HEK293T (cell line): ENCODE measurements at regions not wholly inside any gene's neighbourhood (a gene's known extent, or its start where the extent isn't known, plus 50 kb on each side); places are given as distances from the start of the nearest gene placed in this dataset.
"Not testable (repeated sequence)": the region's sequence is repeated elsewhere in the genome, so short reads cannot be mapped to it uniquely, and the experiment has no call there.

Experiments used
- CTCF ChIA-PET: fragments of 350-600 bp; formaldehyde crosslinking; extraction: SDS; loops from one replicate; lab custom pipeline; 2021; ENCODE audit warnings: antibody characterized with exemption, inconsistent platforms; lab: Yijun Ruan, JAX
- POLR2A ChIA-PET: fragments of 350-600 bp; formaldehyde crosslinking; extraction: SDS; loops from one replicate; lab custom pipeline; 2020; ENCODE audit warnings: antibody characterized with exemption, inconsistent platforms; lab: Yijun Ruan, JAX
- DNase-seq: peaks from one replicate; pipeline ENCODE4 v3.0.0; 2012; ENCODE audit warnings: mixed read lengths; ENCODE audit errors: extremely low spot score
- ARNT ChIP-seq: fragments of 450-650 bp; IDR thresholded peaks from 2 replicates; pipeline ENCODE4 v1.6.1; 2017; ENCODE audit warnings: mild to moderate bottlenecking
- BHLHE40 ChIP-seq: fragments of 450-650 bp; IDR thresholded peaks from 2 replicates; pipeline ENCODE4 v1.6.1; 2016; ENCODE audit warnings: mild to moderate bottlenecking, moderate library complexity, borderline replicate concordance
- CTBP1 ChIP-seq: fragments of 450-650 bp; IDR thresholded peaks from 2 replicates; pipeline ENCODE4 v1.6.1; 2016; ENCODE audit warnings: borderline replicate concordance
- ELF4 ChIP-seq: fragments of 450-650 bp; IDR thresholded peaks from 2 replicates; pipeline ENCODE4 v1.6.1; 2017; ENCODE audit warnings: antibody characterized with exemption
- FOXA1 ChIP-seq: fragments of 450-650 bp; IDR thresholded peaks from 2 replicates; pipeline ENCODE4 v1.6.1; 2016; ENCODE audit warnings: mild to moderate bottlenecking
- FOXK2 ChIP-seq: fragments of 450-650 bp; IDR thresholded peaks from 2 replicates; pipeline ENCODE4 v1.6.1; 2016; ENCODE audit warnings: mild to moderate bottlenecking
- FOXM1 ChIP-seq: fragments of 450-650 bp; IDR thresholded peaks from 2 replicates; pipeline ENCODE4 v1.6.1; 2017; ENCODE audit warnings: mild to moderate bottlenecking, borderline replicate concordance
- HDGF ChIP-seq: fragments of 450-650 bp; IDR thresholded peaks from 2 replicates; pipeline ENCODE4 v1.6.1; 2017; ENCODE audit warnings: antibody characterized with exemption, borderline replicate concordance
- L3MBTL2 ChIP-seq: fragments of 450-650 bp; conservative IDR thresholded peaks from 2 replicates; pipeline ENCODE4 v1.6.1; 2016; ENCODE audit warnings: mild to moderate bottlenecking
- LEF1 ChIP-seq: fragments of 450-650 bp; IDR thresholded peaks from 2 replicates; pipeline ENCODE4 v1.6.1; 2017; ENCODE audit warnings: mild to moderate bottlenecking, borderline replicate concordance
- NFRKB ChIP-seq: fragments of 450-650 bp; IDR thresholded peaks from 2 replicates; pipeline ENCODE4 v1.6.1; 2016; ENCODE audit warnings: mild to moderate bottlenecking, moderate library complexity
- PKNOX1 ChIP-seq: fragments of 450-650 bp; IDR thresholded peaks from 2 replicates; pipeline ENCODE4 v1.6.1; 2016
- SP1 ChIP-seq: fragments of 450-650 bp; IDR thresholded peaks from 2 replicates; pipeline ENCODE4 v1.6.1; 2017
- SUZ12 ChIP-seq: fragments of 450-650 bp; IDR thresholded peaks from 2 replicates; pipeline ENCODE4 v1.6.1; 2016; ENCODE audit warnings: mild to moderate bottlenecking
- TARDBP ChIP-seq: fragments of 450-650 bp; IDR thresholded peaks from 2 replicates; pipeline ENCODE4 v1.6.1; 2016
- ZNF384 ChIP-seq: fragments of 450-650 bp; IDR thresholded peaks from 2 replicates; pipeline ENCODE4 v1.6.1; 2016

- DNase-seq = no peak
- TF ChIP-seq FOXA1 (no peak), ARNT (no peak), BHLHE40 (no peak), ELF4 (no peak), PKNOX1 (no peak)
- ChIA-PET CTCF (no interaction called here), POLR2A (no interaction called here)
These were observed 110.1 kb downstream of the PJA1 start for GRCh38 chrX:69055193-69055592.

GRCh38 chrX:69054497-69054896 lies 110.8 kb downstream of the PJA1 start:
- POLR2A ChIA-PET, CTCF ChIA-PET, DNase-seq: not testable (repeated sequence)

- ChIA-PET CTCF (no interaction called here), POLR2A (interaction anchor here (0.7 kb wide), 1 partner anchor 11 kb away, joined by 3 read pairs; no protein-coding TSS in a partner anchor)
- no peak for DNase-seq
- TF ChIP-seq CTBP1 = no peak
- no peak for TF ChIP-seq ELF4
- no peak for TF ChIP-seq LEF1
- no peak for TF ChIP-seq PKNOX1
- no peak for TF ChIP-seq SP1
- no peak for TF ChIP-seq L3MBTL2
- TF ChIP-seq FOXA1 = no peak
- TF ChIP-seq BHLHE40 = no peak
- no peak for TF ChIP-seq ARNT
These were observed 113.4 kb downstream of the PJA1 start for GRCh38 chrX:69051901-69052300.

GRCh38 chrX:69050051-69050765 lies 115.0 kb downstream of the PJA1 start:
- no peak for TF ChIP-seq ZNF384
- TF ChIP-seq TARDBP = no peak
- no peak for TF ChIP-seq CTBP1
- no peak for DNase-seq
- ChIA-PET POLR2A (no interaction called here), CTCF (interaction anchor here (0.6 to 0.7 kb wide), 3 partner anchors 11 to 179 kb away, joined by 3 read pairs; no protein-coding TSS in a partner anchor)

GRCh38 chrX:69046996-69047490 lies 118.2 kb downstream of the PJA1 start:
- POLR2A ChIA-PET = no interaction called here
- CTCF ChIA-PET = no interaction called here
- DNase-seq = no peak
- TF ChIP-seq ARNT = no peak
- no peak for TF ChIP-seq CTBP1
- no peak for TF ChIP-seq FOXA1

GRCh38 chrX:69045616-69046345 lies 119.5 kb downstream of the PJA1 start:
- TF ChIP-seq SUZ12 = no peak
- no peak for TF ChIP-seq FOXA1
- no peak for TF ChIP-seq LEF1
- TF ChIP-seq HDGF = no peak
- no peak for TF ChIP-seq ZNF384
- TF ChIP-seq FOXM1 = no peak
- TF ChIP-seq NFRKB = no peak
- TF ChIP-seq ARNT = no peak
- no peak for TF ChIP-seq TARDBP
- ChIA-PET POLR2A (interaction anchor here (0.9 kb wide), 1 partner anchor 217 kb away, joined by 7 read pairs; the partner anchor contains the start of gene EFNB1), CTCF (no interaction called here)
- no peak for DNase-seq

GRCh38 chrX:69038816-69039215 lies 126.4 kb downstream of the PJA1 start:
- ChIA-PET CTCF (no interaction called here), POLR2A (no interaction called here)
- no peak for DNase-seq
- TF ChIP-seq ELF4 (no peak), SP1 (no peak), FOXM1 (no peak), FOXK2 (no peak), TARDBP (no peak)

- TF ChIP-seq BHLHE40 (no peak), ZNF384 (no peak), CTBP1 (no peak), FOXK2 (no peak), PKNOX1 (no peak), LEF1 (no peak), ELF4 (no peak), FOXM1 (no peak), SUZ12 (no peak), L3MBTL2 (no peak), SP1 (no peak), TARDBP (no peak), NFRKB (no peak), FOXA1 (no peak), HDGF (no peak), ARNT (no peak)
- ChIA-PET CTCF (no interaction called here), POLR2A (no interaction called here)
- no peak for DNase-seq
These were observed 127.1 kb downstream of the PJA1 start for GRCh38 chrX:69038188-69038587.
